Jurkat, Clone E6-1 (cell line): ENCODE measurements at regions not wholly inside any gene's neighbourhood (a gene's known extent, or its start where the extent isn't known, plus 50 kb on each side); places are given as distances from the start of the nearest gene placed in this dataset.
A peak's percentile ranks its signal among the peaks of the same experiment; 100 is the strongest.
"Not testable (repeated sequence)": the region's sequence is repeated elsewhere in the genome, so short reads cannot be mapped to it uniquely, and the experiment has no call there.

Experiments used
- DNase-seq: peaks from one replicate; pipeline ENCODE4 v3.0.0-alpha.2; 2011; ENCODE audit warnings: low read depth, low spot score
- H3K4me3 ChIP-seq: 2 replicates; pipeline ENCODE4 v1.5.1; 2011; ENCODE audit warnings: mild to moderate bottlenecking, low read length, control low read depth, moderate library complexity

DNA sequence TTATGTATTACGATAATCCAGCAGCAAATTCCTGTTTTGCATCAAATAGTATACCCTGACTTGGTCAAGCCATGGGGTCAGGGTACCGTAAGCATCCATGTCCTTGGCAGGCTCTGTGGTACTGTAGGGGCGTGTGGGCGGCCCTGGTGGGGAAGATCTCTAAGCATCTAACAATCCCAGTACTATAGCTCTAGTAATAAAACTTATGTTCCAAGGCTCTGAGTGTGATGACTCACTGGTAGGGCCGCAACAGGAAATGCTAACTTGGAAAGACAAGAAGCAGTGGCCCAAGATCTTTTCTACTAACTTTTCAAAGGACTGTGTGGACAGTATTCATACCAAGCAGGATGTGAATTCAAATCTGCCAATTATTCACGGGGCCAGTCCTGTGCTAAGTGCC lies 63.8 kb downstream of the CLEC18A start:
- not testable (repeated sequence) for DNase-seq, H3K4me3 ChIP-seq

DNA sequence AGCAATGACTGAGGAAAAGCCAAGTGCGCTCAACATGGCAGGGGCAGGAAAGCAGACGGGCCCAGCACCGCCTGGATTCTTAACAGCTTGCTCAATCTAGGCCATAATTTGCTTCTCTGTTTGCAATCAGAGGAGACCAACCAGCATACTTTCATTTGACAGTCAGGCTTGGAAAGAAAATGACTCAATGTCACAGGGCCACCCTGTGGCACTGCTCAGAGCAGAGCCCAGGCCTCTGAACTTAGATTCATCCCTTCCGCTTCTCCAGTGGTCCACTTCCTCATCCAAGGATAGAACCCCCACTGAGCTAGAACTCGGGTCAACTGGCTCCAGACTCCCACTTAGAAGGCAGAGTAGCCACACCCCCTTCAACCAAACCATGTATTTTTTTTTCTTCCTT lies 65.6 kb downstream of the CLEC18A start:
- not testable (repeated sequence) for H3K4me3 ChIP-seq, DNase-seq

DNA sequence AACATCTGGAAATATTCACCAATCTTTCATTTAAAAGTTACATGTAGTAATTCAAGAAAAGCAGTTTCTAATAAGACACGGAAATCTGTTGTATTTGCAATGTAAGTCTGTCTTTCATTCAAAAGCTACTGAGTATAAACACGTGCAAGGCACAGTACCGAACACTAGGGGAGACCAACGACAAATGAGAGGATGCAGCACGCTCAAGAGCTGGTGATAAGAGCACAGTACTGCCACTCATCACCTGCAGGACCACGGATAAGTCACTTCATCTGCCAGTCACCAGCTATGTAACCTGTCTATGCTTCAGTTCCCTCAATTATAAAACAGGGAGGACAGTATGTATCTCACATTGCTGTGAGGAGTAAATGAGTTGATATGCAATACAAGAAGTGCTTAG lies 67.1 kb downstream of the CLEC18A start:
- no peak overlapping the region for H3K4me3 ChIP-seq
- DNase-seq, result peak; percentile 80

DNA sequence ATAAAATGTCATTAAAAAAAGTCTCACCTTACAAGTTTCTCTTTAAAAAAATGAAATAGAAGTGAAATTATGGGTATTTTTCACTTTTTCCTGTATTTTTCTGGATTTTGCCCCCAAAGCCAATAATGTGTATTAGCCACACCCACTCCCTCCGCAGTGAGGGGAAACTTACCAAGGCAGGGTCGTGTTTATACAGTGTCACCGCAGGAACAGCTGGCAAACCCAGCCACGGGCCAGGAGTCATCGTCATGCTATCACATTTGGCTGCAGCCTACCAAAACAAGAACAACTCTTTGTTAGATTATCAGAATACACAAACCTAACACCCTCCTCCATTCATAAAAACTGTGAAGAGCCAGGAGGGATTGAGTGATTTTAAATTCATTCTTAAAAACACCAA lies 72.1 kb downstream of the CLEC18A start:
- not testable (repeated sequence) for DNase-seq

DNA sequence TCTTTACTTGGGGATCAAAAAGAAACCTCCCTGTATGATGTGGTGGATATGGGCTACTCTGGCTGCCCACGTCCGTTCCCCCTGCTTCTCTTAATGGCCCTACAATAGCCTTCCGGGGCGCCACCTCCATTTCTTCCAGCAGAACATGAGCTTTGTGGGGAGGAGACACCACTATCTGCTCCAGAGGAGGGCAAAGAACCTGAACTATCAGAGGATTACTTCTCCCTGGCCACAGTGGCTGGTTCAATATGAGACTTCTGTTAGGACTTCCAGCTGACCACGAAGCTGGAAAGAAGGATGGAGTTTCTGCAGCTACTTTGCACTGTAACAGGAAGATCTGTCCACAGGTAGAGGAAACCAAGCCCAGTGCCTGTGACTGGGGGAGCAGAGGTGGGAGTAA lies 72.8 kb downstream of the CLEC18A start:
- DNase-seq, H3K4me3 ChIP-seq: not testable (repeated sequence)

More for the DNA sequence above, 72.1 kb downstream of the CLEC18A start:
- H3K4me3 ChIP-seq, result not testable (repeated sequence)

DNA sequence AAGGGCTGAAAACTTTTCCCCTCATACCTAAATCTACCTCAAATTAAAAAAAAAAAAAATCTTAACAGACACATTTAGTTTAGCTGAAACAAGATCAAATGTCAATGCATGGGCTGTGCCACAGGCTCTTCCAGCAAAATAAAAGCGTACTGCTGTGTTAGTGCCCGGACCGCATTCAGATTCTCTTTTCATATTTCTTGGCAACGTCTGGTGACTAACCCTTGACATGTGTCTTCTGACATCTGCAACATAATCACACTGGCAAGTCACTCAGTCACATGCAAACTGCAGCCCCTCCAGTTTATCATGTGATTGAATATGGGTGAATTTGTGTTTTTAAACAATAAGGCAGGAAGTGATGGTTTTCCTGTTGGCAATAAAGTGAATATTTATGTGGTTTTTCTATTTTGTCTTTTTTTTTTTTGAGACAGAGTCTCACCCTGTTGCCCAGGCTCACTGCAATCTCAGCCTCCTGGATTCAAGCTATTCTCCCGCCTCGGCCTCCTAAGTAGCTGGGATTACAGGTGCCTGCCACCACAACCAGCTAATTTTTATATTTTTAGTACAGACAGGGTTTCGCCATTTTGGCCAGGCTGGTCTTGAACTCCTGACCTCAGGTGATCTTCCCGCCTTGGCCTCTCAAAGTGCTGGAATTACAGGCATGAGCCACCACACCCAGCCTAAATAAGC lies 75.2 kb downstream of the CLEC18A start:
- DNase-seq, result peak; percentile 85
- H3K4me3 ChIP-seq, result not testable (repeated sequence)

DNA sequence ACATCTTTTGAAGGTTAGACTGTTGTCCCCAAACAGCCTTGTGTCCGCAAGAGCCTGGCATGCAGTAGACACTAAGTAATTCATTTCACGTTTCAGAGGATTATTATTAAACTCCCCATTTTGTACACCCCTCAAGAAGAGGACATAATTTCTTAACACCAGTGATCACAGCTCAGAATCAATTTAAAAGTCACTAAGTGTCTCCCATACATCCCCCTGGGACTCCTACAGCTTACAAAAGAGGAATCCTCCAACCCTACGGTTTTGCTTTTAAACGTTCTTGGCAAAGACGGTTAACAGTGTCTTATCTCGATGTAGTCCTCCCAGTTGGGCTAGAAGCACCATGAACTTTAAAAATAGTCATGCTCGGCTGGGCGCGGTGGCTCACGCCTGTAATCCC lies 81.2 kb upstream of the PDPR start:
- not testable (repeated sequence) for H3K4me3 ChIP-seq, DNase-seq

DNA sequence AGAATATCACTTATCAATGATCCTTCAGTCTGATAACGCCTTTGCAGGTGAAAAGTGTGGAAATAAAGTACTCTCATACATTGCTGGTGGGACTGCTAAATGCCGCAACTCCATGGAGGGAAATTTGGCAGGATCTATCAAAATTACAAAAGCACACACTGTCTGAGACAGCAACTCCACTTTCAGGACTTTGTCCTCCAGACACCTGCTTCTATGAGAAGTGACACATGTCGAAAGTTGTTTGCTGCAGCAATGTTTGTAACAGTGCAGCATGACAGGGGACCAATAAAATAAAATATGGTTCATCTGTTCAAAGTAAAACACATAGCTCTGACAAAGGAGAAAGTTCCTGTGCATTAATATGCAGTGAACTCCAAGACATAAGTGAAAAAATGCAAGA lies 76.2 kb upstream of the PDPR start:
- not testable (repeated sequence) for DNase-seq

DNA sequence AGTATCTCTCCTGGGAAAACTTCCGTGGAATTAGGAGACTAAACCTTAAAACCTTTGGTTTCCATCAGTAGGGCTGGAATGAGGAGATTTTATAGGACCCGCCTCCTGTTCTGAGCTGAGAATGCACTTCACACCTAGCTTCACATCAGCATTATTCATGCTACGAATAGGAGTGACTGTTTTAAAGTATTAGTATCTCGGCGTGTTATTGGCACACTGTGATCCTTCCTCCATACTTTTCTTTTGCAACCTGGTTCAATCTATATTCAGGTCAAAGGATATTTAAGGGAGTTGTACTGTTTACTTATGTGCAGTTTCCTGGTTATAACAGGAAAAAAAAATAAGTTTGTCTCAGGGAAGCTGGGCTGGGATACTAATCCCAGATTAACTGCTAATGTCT lies 73.6 kb upstream of the PDPR start:
- DNase-seq, H3K4me3 ChIP-seq: not testable (repeated sequence)

More for the DNA sequence above, 76.2 kb upstream of the PDPR start:
- not testable (repeated sequence) for H3K4me3 ChIP-seq

DNA sequence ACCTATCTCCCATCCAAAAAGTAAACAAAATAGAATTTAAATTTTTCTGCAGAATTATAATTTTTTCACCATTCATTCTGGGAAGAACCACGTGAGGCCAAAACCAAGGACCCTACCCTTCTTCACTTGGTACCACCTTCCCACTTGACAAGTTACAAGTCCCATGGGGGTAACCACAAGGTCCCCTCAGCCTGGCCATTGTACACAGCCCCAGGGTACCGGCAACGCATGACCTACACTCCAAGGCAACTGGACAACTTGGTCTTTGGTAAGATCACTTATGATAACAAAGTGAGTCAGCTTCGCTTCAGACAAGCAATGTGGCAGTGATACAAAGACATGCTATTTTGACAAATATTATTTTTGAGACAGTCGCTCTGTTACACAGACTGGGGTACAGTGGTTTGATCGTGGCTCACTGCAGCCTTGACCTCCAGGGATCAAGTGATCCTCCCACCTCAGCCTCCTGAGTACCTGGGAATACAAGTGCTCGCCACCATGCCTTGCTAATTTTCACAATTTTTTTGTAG lies 70.5 kb upstream of the PDPR start:
- DNase-seq, result not testable (repeated sequence)

DNA sequence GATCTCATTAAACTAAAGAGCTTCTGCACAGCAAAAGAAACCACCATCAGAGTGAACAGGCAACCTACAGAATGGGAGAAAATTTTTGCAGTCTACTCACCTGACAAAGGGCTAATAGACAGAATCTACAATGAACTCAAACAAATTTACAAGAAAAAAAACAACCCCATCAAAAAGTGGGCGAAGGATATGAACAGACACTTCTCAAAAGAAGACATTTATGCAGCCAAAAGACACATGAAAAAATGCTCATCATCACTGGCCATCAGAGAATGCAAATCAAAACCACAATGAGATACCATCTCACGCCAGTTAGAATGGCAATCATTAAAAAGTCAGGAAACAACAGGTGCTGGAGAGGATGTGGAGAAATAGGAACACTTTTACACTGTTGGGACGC lies 67.6 kb upstream of the PDPR start:
- DNase-seq, H3K4me3 ChIP-seq: not testable (repeated sequence)

More for the DNA sequence above, 70.5 kb upstream of the PDPR start:
- not testable (repeated sequence) for H3K4me3 ChIP-seq

DNA sequence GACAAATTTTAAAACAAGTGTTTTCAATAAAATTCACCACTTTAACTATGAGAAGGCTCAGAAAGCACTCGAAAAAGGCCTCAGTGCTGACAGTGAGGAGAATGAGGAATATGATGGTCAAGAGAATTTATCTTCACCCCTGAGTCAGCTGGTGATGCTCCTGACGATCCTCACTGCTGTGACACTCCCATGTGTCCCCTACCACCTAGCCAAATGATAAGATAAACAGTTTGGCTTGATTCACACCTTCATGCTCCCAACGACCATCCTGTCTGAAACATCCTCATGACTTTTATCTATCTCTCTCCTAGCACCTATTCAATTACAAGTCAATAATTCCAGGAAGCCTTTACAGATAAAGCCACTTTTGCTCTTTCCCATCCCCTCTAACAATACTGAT lies 66.0 kb upstream of the PDPR start:
- DNase-seq, H3K4me3 ChIP-seq: not testable (repeated sequence)

DNA sequence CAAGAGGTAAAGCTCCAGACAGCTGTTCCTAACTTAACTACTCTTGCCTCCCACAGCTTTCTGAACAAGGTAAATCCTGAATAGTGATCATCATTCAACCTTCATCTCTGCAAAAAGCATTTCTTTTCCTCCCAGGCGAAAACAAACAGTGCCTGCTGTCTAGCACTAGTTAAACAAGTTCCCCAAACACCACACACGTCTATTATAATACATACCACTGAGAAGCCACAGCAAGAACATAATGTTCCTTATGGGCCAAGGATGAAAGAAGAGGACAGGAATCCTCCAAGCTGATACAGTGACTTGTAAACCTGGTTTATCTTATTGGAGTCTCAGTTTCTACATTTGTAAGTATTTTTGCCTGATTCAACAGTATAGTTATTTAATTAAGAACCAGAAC lies 56.1 kb upstream of the PDPR start:
- not testable (repeated sequence) for DNase-seq, H3K4me3 ChIP-seq

DNA sequence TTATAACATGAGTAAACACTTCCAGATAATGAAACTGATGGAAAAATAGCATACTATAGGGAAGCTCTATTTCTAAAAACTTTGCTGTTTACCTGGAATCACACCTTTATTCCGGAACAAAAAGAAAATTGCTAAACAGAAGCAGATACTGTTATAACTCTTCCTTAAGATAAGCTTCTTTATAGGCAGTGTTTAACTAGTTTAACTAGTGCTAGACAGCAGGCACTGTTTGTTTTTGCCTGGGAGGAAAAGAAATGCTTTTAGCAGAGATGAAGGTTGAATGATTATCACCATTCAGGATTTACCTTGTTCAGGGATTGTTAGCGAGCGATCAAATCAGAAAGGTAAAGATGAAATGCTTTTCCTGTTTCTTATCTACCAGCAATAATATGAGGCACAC lies 54.7 kb upstream of the PDPR start:
- not testable (repeated sequence) for H3K4me3 ChIP-seq, DNase-seq

DNA sequence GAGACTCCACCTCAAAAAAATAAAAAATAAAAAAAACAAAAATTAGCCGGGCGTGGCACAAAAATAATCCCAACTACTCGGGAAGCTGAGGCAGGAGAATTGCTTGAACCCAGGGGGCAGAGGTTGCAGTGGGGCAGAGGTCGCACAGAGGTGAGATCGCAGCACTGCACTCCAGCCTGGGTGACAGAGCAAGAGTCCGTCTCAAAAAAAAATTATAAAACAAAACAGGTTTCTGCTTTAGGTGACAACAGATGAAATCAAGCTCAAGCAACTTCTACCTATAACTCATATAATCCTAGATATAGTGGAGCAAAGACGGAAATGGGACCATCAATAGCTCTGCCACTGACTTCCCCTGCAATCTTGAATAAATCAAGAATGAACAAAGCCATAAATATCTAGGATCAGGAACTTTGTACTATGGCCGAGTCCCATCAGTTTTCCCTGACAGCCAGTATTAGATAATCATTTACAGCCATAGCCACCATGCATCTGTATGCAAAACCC lies 53.6 kb upstream of the PDPR start:
- DNase-seq, result not testable (repeated sequence)

DNA sequence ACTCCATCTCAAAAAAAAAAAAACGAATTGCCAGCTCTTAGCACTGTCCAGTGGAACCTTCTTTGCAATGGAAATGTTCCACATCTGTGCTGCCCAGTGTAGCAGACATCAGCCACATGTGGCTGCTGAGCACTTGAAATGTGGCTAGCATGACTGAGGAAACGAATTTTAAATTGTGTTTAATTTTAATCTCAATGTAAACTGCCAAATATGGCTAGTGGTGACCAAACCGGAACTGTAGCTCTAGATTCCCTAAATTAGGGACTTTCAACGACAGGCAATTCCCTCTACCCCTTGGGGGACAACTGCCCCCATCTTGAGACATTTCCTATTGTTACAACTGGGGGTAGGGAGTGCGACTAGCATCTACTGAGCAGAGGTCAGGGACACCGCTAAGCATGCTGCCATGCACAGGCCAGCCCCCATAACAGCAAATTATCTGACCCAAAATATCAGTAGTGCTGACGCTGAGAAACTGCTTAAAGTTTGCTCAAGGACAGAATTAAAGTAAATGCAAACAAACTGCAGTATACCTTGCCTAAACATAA lies 52.4 kb upstream of the PDPR start:
- not testable (repeated sequence) for H3K4me3 ChIP-seq, DNase-seq

More for the DNA sequence above, 53.6 kb upstream of the PDPR start:
- H3K4me3 ChIP-seq, result not testable (repeated sequence)

DNA sequence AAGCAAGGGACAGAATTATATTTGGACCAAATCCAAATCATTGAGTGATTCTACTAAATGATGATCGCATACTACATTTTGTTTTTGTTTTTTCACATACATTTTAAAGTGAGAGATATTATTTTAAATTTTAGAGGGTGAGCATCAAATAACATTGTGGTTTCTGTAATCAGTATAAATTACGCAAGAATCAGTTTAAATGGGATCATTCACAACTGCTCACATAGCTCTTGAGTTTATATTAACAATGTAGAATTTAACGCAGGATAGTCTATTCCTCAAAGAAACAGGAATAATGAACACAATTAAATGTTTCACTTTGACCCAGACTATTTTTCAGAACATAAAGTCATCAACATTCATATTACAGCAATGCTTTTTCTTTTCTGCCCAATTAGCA lies 51.2 kb upstream of the PDPR start:
- H3K4me3 ChIP-seq, DNase-seq: not testable (repeated sequence)
